ENCODE measurements at regions not wholly inside any gene's neighbourhood (a gene's known extent, or its start where the extent isn't known, plus 50 kb on each side); places are given as distances from the start of the nearest gene placed in this dataset.

GRCh38 chr10:2543142-2543886 lies 524.0 kb upstream of the PFKP start:
- H3K27ac ChIP-seq, result no peak overlapping the region
- no peak for TF ChIP-seq CTCF (IDR thresholded peaks at IDR 0.05)
- no peaks in the 10 kb centered on the region for H3K36me3 ChIP-seq (ENCODE audit: insufficient read depth in 1 of 2, low read depth in 1 of 2)
- no peak overlapping the region for H3K4me3 ChIP-seq
- no peak for DNase-seq
- WGBS, 3 donors, result 83 to 85% (median 84%) methylated on average over 17 of the region's 17 CpGs
- ATAC-seq, result no peak
- no peaks in the 10 kb centered on the region for H3K9me3 ChIP-seq
- intact Hi-C loops (cut with DNase I), result no loop called here
- no peaks in the 10 kb centered on the region for H3K4me1 ChIP-seq
- H3K27me3 ChIP-seq (ENCODE audit: insufficient read depth in 3 of 3, low read length in 2 of 3), result peaks cover 0 to 2% (median 0%) of the 10 kb centered on the region in 3 donors

- Histone ChIP-seq H3K27ac (no peak overlapping the region), H3K36me3 (ENCODE audit: insufficient read depth in 1 of 2, low read depth in 1 of 2) (no peaks in the 10 kb centered on the region), H3K9me3 (no peaks in the 10 kb centered on the region), H3K27me3 (ENCODE audit: insufficient read depth in 3 of 3, low read length in 2 of 3) (no peaks in the 10 kb centered on the region), H3K4me1 (no peaks in the 10 kb centered on the region), H3K4me3 (no peak overlapping the region)
- ATAC-seq (no peak), DNase-seq (no peak)
- intact Hi-C loops (cut with DNase I), result no loop called here
- WGBS, 3 donors, result 57 to 65% (median 61%) methylated on average over 4 of the region's 4 CpGs
- no peak for TF ChIP-seq CTCF (IDR thresholded peaks at IDR 0.05)
These were observed 526.2 kb upstream of the PFKP start for GRCh38 chr10:2541176-2541575.

- no peak for ATAC-seq
- 50 to 52% (median 50%) methylated on average over 5 of the region's 5 CpGs for WGBS, 3 donors
- H3K4me1 ChIP-seq, result no peaks in the 10 kb centered on the region
- no peak overlapping the region for H3K27ac ChIP-seq
- intact Hi-C loops (cut with DNase I), result no loop called here
- TF ChIP-seq CTCF (IDR thresholded peaks at IDR 0.05), result no peak
- no peaks in the 10 kb centered on the region for H3K9me3 ChIP-seq
- H3K36me3 ChIP-seq (ENCODE audit: insufficient read depth in 1 of 2, low read depth in 1 of 2), result no peaks in the 10 kb centered on the region
- H3K4me3 ChIP-seq, result no peak overlapping the region
- H3K27me3 ChIP-seq (ENCODE audit: insufficient read depth in 3 of 3, low read length in 2 of 3), result no peaks in the 10 kb centered on the region
- no peak for DNase-seq
These were observed 537.4 kb upstream of the PFKP start for GRCh38 chr10:2529945-2530344.

- Histone ChIP-seq H3K27ac (no peak overlapping the region), H3K4me1 (no peaks in the 10 kb centered on the region), H3K27me3 (ENCODE audit: insufficient read depth in 3 of 3, low read length in 2 of 3) (no peaks in the 10 kb centered on the region), H3K36me3 (ENCODE audit: insufficient read depth in 1 of 2, low read depth in 1 of 2) (no peaks in the 10 kb centered on the region), H3K4me3 (no peak overlapping the region), H3K9me3 (no peaks in the 10 kb centered on the region)
- intact Hi-C loops (cut with DNase I), result no loop called here
- DNase-seq (no peak), ATAC-seq (no peak)
- 78 to 80% (median 80%) methylated on average over 12 of the region's 12 CpGs for WGBS, 3 donors
- TF ChIP-seq CTCF (IDR thresholded peaks at IDR 0.05), result no peak
These were observed 541.6 kb upstream of the PFKP start for GRCh38 chr10:2525781-2526180.

GRCh38 chr10:2519139-2519538 lies 548.2 kb upstream of the PFKP start:
- WGBS, 3 donors, result 74 to 81% (median 79%) methylated on average over 8 of the region's 8 CpGs
- Histone ChIP-seq H3K36me3 (ENCODE audit: insufficient read depth in 1 of 2, low read depth in 1 of 2) (no peaks in the 10 kb centered on the region), H3K4me3 (no peak overlapping the region), H3K9me3 (no peaks in the 10 kb centered on the region), H3K27ac (no peak overlapping the region), H3K4me1 (no peaks in the 10 kb centered on the region), H3K27me3 (ENCODE audit: insufficient read depth in 3 of 3, low read length in 2 of 3) (no peaks in the 10 kb centered on the region)
- ATAC-seq (no peak), DNase-seq (no peak)
- intact Hi-C loops (cut with DNase I), result no loop called here
- no peak for TF ChIP-seq CTCF (IDR thresholded peaks at IDR 0.05)
